ENCODE measurements at regions not wholly inside any gene's neighbourhood (a gene's known extent, or its start where the extent isn't known, plus 50 kb on each side); places are given as distances from the start of the nearest gene placed in this dataset.
"Not testable (repeated sequence)": the region's sequence is repeated elsewhere in the genome, so short reads cannot be mapped to it uniquely, and the experiment has no call there.

DNA sequence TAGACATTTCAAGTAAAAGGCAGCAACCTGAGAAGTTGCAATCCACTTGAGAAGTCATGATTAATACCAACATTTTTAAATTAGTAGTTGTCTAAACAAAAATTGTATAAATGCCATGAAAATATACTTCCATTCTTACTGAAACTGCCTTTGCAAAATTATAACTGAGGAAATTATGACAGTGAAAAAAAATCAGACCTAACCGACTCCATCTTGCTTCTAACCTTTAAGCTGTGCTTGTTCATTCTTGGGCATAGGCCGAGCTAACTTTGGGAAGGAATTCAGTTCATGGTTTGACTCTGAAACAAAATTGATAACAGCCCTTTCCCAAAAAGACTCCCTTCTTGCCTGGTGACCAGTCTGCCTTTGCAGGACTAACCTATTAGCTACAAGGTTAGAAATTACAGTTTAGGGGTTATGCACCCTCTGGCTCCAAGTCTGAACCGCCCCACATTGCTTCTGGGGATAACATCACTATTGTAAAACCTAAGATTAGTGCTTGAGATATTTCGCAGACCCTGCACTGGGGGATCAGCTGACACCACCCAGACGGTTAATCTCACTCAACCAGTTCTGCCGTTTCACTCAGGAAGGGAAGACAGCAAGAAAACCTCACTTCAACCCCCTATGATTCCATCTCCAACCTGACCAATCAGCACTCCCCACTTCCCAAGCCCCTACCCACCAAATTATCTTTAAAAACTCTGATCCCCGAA lies 136.1 kb upstream of the ADAMTS3 start:
- not testable (repeated sequence) for TF ChIP-seq EZH2 (IDR thresholded peaks at IDR 0.05); RAD21 (IDR thresholded peaks at IDR 0.05; ENCODE audit: low read depth); POLR2A (IDR thresholded peaks at IDR 0.05; ENCODE audit: borderline replicate concordance, extremely low read depth, insufficient read depth, insufficient read length); EZH2phosphoT487 (IDR thresholded peaks at IDR 0.05; ENCODE audit: borderline replicate concordance)
- TF ChIP-seq, protein P1, sequence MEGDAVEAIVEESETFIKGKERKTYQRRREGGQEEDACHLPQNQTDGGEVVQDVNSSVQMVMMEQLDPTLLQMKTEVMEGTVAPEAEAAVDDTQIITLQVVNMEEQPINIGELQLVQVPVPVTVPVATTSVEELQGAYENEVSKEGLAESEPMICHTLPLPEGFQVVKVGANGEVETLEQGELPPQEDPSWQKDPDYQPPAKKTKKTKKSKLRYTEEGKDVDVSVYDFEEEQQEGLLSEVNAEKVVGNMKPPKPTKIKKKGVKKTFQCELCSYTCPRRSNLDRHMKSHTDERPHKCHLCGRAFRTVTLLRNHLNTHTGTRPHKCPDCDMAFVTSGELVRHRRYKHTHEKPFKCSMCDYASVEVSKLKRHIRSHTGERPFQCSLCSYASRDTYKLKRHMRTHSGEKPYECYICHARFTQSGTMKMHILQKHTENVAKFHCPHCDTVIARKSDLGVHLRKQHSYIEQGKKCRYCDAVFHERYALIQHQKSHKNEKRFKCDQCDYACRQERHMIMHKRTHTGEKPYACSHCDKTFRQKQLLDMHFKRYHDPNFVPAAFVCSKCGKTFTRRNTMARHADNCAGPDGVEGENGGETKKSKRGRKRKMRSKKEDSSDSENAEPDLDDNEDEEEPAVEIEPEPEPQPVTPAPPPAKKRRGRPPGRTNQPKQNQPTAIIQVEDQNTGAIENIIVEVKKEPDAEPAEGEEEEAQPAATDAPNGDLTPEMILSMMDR (IDR thresholded peaks at IDR 0.05 in 2 of 3, conservative IDR thresholded peaks at IDR 0.05 in 1 of 3; ENCODE audit: borderline replicate concordance in 1 of 3, insufficient read depth in 1 of 3, low read depth in 2 of 3, low read length in 2 of 3), result not testable (repeated sequence)
- TF ChIP-seq, protein P2, sequence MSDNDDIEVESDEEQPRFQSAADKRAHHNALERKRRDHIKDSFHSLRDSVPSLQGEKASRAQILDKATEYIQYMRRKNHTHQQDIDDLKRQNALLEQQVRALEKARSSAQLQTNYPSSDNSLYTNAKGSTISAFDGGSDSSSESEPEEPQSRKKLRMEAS (IDR thresholded peaks at IDR 0.05), result not testable (repeated sequence)
- TF ChIP-seq, protein P3, sequence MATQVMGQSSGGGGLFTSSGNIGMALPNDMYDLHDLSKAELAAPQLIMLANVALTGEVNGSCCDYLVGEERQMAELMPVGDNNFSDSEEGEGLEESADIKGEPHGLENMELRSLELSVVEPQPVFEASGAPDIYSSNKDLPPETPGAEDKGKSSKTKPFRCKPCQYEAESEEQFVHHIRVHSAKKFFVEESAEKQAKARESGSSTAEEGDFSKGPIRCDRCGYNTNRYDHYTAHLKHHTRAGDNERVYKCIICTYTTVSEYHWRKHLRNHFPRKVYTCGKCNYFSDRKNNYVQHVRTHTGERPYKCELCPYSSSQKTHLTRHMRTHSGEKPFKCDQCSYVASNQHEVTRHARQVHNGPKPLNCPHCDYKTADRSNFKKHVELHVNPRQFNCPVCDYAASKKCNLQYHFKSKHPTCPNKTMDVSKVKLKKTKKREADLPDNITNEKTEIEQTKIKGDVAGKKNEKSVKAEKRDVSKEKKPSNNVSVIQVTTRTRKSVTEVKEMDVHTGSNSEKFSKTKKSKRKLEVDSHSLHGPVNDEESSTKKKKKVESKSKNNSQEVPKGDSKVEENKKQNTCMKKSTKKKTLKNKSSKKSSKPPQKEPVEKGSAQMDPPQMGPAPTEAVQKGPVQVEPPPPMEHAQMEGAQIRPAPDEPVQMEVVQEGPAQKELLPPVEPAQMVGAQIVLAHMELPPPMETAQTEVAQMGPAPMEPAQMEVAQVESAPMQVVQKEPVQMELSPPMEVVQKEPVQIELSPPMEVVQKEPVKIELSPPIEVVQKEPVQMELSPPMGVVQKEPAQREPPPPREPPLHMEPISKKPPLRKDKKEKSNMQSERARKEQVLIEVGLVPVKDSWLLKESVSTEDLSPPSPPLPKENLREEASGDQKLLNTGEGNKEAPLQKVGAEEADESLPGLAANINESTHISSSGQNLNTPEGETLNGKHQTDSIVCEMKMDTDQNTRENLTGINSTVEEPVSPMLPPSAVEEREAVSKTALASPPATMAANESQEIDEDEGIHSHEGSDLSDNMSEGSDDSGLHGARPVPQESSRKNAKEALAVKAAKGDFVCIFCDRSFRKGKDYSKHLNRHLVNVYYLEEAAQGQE (IDR thresholded peaks at IDR 0.05; ENCODE audit: low read depth), result not testable (repeated sequence)

All from HCT116 (cell line).